ENCODE measurements at regions not wholly inside any gene's neighbourhood (a gene's known extent, or its start where the extent isn't known, plus 50 kb on each side); places are given as distances from the start of the nearest gene placed in this dataset.

DNA sequence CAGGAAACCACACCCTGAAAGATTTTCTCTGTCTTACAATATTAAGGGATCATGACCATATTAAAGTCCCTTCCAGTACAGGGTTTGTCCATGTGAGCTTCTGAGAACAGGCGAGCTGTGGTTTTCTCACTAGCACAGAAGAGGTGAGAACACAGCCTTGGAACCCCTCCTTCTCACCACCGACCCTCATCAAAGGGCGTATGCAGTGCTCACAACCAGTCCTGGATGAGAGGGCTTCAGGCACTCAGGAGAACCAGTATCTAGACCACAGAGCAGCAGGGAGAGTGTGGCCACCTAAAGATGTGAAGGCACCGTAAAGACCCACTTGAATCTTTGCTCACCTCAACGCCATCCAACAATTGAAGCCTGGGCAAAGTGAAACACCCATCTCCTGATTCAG, 397.0 kb downstream of the ETS1 start:
- H3K36me3 ChIP-seq (ENCODE audit: insufficient read depth, low read length) = no peaks in the 10 kb centered on the region
- H3K9ac ChIP-seq (ENCODE audit: low read depth, low read length) = no peak overlapping the region
- H3K4me1 ChIP-seq (ENCODE audit: insufficient read depth, low read length) = no peaks in the 10 kb centered on the region
- no peaks in the 10 kb centered on the region for H3K9me3 ChIP-seq (ENCODE audit: control insufficient read depth, insufficient read depth, low read length)

DNA sequence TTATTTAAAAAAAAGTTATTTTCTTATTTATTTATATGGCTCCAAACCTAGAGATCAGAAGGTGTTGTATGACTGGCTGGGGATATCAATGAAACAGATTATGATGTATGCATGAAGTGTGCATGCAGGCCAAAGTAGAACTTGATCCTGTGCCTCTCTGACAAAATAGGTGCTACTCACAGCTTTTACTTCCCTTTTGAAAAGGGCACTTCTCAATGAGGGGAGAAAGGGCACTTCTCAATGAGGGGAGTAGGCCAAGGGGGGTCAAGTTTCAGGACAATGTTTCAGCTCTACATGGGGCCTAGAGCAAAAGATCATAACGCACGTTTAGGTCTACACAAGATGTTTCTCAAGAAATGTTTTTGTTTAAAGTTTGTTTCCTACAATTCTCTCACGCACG, 397.5 kb downstream of the ETS1 start:
- H3K9ac ChIP-seq (ENCODE audit: low read depth, low read length) = no peak overlapping the region
- no peaks in the 10 kb centered on the region for H3K36me3 ChIP-seq (ENCODE audit: insufficient read depth, low read length)
- H3K4me1 ChIP-seq (ENCODE audit: insufficient read depth, low read length) = no peaks in the 10 kb centered on the region
- peaks cover 2% of the 10 kb centered on the region; the same call in 1 of the 2 replicates for H3K9me3 ChIP-seq (ENCODE audit: control insufficient read depth, insufficient read depth, low read length)

DNA sequence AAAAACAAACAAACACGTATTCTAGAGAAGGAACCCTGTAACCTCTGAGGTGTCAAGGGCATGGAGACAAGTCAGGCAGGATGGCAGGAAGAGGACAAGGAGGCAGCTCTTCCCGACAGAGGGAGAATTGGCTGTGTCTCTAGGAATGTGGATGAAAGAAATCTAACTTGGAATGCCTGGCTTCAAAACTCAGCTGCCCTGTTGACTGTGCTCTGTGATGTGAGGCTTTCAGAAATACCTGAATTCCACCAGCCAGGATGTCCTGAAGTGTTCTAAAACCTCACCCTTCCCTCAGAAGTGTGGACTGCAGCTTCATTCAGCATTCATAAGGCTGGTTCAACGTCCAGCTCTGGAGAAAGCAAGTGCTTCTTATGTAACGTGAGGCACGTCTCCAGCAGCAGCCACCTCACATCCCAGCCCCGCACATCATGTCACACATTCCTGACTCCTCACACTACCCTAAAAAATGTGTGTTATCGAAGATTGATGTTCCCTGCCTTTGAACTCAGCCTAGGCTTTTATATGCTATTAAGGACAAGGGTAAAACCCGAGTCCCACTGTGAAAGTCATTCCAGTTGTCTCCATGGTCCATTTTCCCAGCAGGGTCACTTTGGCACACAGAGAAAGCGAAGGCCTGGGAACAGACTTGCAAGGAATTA, 398.9 kb downstream of the ETS1 start:
- H3K9me3 ChIP-seq (ENCODE audit: control insufficient read depth, insufficient read depth, low read length) = peaks cover 5% of the 10 kb centered on the region; the same call in 1 of the 2 replicates
- no peaks in the 10 kb centered on the region for H3K4me1 ChIP-seq (ENCODE audit: insufficient read depth, low read length)
- H3K36me3 ChIP-seq (ENCODE audit: insufficient read depth, low read length) = no peaks in the 10 kb centered on the region
- no peak overlapping the region for H3K9ac ChIP-seq (ENCODE audit: low read depth, low read length)

DNA sequence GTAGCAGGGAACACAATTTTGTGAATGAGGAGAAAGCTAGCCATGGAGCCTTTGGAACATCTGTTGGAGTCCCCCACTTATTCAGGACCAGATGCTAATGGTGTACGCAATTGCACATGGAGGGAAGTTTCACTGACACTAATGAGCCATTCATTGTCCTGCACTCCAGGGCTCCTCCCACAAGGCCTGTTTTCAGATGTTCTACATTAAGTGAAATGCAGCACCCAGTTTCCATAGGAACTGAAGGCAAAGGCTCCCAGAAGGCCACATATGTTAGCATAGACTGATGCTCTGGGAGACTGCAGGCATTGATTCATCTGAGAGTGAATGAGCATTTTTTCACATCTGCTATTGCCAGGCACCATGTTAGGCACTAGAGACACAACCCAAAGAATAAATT, 399.5 kb downstream of the ETS1 start:
- Histone ChIP-seq H3K36me3 (ENCODE audit: insufficient read depth, low read length) (no peaks in the 10 kb centered on the region), H3K9me3 (ENCODE audit: control insufficient read depth, insufficient read depth, low read length) (peaks cover 5% of the 10 kb centered on the region; the same call in 1 of the 2 replicates), H3K4me1 (ENCODE audit: insufficient read depth, low read length) (no peaks in the 10 kb centered on the region), H3K9ac (ENCODE audit: low read depth, low read length) (no peak overlapping the region)

DNA sequence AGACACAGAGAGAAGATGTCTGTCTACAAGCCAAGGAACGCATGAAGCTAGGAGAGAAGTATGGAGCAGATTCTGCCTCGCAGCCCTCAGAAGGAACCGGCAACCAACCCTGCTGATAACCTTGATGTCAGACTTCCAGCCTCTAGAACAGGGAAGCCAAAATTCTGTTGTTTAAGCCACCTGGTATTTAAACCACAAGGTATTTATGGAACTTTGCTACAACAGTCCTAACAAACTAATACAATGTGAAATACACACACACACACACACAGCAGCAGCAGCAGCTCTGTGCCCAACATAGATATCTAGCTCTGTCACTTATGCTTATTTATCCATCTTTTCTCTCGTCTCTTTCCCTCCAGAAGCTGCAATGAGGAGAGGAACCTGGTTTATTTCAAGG, 400.0 kb downstream of the ETS1 start:
- H3K4me1 ChIP-seq (ENCODE audit: insufficient read depth, low read length) = no peaks in the 10 kb centered on the region
- H3K36me3 ChIP-seq (ENCODE audit: insufficient read depth, low read length) = no peaks in the 10 kb centered on the region
- no peak overlapping the region for H3K9ac ChIP-seq (ENCODE audit: low read depth, low read length)
- H3K9me3 ChIP-seq (ENCODE audit: control insufficient read depth, insufficient read depth, low read length) = peaks cover 5% of the 10 kb centered on the region; the same call in 1 of the 2 replicates

DNA sequence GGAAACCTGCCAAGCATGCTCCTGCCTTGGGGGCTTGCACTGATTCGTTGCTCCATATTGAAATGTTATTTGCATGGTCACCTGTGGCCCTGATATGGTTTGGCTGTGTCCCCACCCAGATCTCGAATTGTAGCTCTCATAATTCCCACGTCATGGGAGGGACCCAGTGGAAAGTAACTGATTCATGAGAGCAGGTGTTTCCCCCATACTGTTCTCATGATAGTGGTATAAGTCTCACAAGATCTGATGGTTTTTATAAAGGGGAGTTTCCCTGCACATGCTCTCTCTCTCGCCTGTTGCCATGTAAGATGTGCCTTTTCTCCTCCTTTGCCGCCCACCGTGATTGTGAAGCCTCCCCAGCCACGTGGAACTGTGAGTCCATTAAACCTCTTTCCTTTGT, 402.4 kb downstream of the ETS1 start:
- H3K9me3 ChIP-seq (ENCODE audit: control insufficient read depth, insufficient read depth, low read length) = peaks cover 5% of the 10 kb centered on the region; the same call in 1 of the 2 replicates
- H3K4me1 ChIP-seq (ENCODE audit: insufficient read depth, low read length) = no peaks in the 10 kb centered on the region
- no peaks in the 10 kb centered on the region for H3K36me3 ChIP-seq (ENCODE audit: insufficient read depth, low read length)
- no peak overlapping the region for H3K9ac ChIP-seq (ENCODE audit: low read depth, low read length)

DNA sequence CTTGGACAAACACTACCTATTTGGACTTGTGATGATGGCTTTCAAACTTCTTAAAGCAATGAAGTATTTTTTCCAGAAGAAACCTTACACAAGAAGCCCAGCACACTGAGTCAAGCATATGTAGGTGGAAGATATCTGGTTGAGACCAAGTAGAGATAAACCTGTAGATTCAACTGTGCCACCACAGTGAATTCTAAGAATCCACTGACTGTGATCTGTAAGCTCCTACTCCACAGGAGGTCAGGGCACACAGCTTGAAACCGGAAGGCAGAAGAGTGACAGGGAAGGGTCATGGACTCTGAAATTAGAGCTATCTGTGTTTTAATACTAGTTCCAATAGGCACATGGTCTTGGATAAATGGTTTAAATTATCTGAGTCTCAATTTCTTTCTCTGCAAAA, 404.5 kb downstream of the ETS1 start:
- H3K9me3 ChIP-seq (ENCODE audit: control insufficient read depth, insufficient read depth, low read length) = peaks cover 5% of the 10 kb centered on the region; the same call in 1 of the 2 replicates
- H3K9ac ChIP-seq (ENCODE audit: low read depth, low read length) = no peak overlapping the region
- no peaks in the 10 kb centered on the region for H3K4me1 ChIP-seq (ENCODE audit: insufficient read depth, low read length)
- no peaks in the 10 kb centered on the region for H3K36me3 ChIP-seq (ENCODE audit: insufficient read depth, low read length)

DNA sequence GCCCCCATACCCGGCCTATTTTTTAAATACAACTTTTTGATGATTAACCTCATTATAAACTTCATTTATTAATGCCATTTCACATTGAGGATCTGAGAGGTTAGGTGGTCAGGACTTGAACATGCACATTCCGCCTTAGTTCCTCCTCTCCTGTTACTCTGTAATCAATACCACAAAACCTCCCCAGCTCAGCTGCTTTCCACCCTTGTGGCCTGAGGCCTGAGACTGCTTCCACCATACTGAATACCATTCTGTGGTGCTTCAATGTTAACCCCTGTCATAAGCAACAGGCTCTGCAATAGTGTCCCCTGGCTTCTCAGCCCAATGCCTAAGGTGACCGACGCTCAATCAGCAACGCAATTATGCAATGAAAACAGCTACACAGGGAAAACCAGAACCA, 405.4 kb downstream of the ETS1 start:
- H3K4me1 ChIP-seq (ENCODE audit: insufficient read depth, low read length) = no peaks in the 10 kb centered on the region

DNA sequence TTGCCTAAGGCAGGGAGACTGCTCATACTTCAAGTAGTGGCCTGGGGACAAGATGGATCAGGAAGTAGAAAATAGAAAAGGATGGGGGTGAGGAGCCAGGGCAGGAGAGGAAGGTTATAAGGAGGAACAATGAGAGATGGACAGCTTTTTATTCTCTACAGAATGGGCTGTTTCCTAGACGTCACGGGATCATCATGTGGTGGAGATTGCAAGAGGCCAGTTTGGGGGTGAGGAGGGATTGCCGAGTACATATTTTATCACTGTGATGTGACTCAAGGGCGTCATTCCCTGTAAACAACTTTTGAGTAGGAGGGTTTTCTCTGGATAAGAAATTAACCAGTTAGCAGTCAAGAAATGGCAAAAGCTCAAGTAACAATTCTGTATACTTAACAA, 406.3 kb downstream of the ETS1 start:
- Histone ChIP-seq H3K36me3 (ENCODE audit: insufficient read depth, low read length) (no peaks in the 10 kb centered on the region), H3K9ac (ENCODE audit: low read depth, low read length) (no peak overlapping the region), H3K4me1 (ENCODE audit: insufficient read depth, low read length) (no peaks in the 10 kb centered on the region; the same call in 1 of the 2 replicates), H3K9me3 (ENCODE audit: control insufficient read depth, insufficient read depth, low read length) (peaks cover 5% of the 10 kb centered on the region; the same call in 1 of the 2 replicates)

More for the DNA sequence above, 405.4 kb downstream of the ETS1 start:
- H3K9ac ChIP-seq (ENCODE audit: low read depth, low read length) = no peak overlapping the region
- H3K36me3 ChIP-seq (ENCODE audit: insufficient read depth, low read length) = no peaks in the 10 kb centered on the region
- peaks cover 5% of the 10 kb centered on the region; the same call in 1 of the 2 replicates for H3K9me3 ChIP-seq (ENCODE audit: control insufficient read depth, insufficient read depth, low read length)

DNA sequence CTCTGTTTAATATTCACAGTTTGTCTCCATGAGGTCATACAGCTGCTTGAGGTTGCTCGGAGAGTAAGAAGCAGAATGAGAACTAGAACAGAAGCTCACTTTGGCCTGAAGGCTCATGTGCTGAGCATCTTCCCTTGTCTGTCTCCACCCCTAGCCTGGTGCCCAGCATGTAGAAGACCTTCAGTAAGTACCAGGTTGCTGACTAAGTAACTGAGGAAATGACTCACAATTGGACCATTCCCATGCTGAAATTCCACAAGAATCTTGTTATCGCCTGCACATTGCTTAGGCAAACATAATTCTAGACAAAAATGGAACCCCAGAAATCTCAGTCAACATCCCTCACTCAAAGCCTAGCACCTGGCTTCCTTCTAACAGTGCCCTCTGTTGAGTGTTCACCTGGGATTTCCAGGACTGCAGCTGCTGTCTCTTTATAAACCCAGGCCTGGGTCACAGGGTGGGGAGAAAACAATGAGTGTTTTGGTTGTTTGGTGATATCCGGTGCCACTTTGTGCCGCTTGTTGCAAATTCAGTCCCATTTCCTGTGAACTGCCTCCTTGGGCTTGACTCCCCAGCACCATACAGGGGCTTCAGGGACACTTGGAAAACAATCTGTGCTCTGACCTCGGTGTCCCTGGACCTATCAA, 406.8 kb downstream of the ETS1 start:
- Histone ChIP-seq H3K9ac (ENCODE audit: low read depth, low read length) (no peak overlapping the region), H3K9me3 (ENCODE audit: control insufficient read depth, insufficient read depth, low read length) (peaks cover 5% of the 10 kb centered on the region; the same call in 1 of the 2 replicates), H3K4me1 (ENCODE audit: insufficient read depth, low read length) (no peaks in the 10 kb centered on the region; the same call in 1 of the 2 replicates), H3K36me3 (ENCODE audit: insufficient read depth, low read length) (no peaks in the 10 kb centered on the region)

DNA sequence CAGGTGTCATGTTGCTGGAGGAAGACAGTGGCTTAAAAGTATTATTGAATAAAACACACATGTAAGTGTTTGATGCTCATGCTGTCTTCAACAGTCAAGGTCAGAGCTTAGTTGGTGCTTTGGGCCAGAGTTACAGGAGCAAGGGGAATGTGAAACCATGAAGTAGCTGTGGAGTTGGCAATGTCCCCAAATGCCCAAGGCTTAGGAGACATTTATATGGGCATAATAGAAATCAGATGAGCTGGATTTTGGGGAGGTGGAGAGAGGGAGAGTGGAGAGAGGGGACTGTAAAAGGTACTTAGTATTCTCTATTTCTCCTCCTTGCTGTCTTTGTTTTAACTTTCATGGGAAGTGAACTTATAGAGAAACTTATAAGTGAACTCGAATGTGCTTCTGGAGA, 407.8 kb downstream of the ETS1 start:
- Histone ChIP-seq H3K36me3 (ENCODE audit: insufficient read depth, low read length) (no peaks in the 10 kb centered on the region), H3K4me1 (ENCODE audit: insufficient read depth, low read length) (no peaks in the 10 kb centered on the region; the same call in 1 of the 2 replicates), H3K9me3 (ENCODE audit: control insufficient read depth, insufficient read depth, low read length) (no peaks in the 10 kb centered on the region), H3K9ac (ENCODE audit: low read depth, low read length) (no peak overlapping the region)

DNA sequence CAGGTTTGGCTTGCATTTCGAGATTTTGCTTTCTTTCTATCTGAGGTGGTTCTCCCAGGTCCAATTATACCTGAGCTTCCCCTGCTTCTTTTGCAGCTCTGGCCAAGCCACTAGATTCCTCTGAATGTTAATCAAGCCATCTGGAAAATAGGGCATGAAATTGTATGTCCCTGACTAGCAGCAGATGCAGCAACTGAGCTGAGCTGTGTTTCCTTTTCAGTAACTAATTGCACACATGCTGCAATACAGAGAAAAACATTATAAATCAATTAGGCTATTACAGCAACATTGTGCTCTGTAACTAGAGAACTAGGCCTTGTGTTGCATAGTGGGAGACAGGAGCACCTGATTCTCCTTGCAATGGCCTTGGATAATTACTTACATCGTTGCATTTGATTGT, 408.3 kb downstream of the ETS1 start:
- Histone ChIP-seq H3K36me3 (ENCODE audit: insufficient read depth, low read length) (no peaks in the 10 kb centered on the region), H3K4me1 (ENCODE audit: insufficient read depth, low read length) (no peaks in the 10 kb centered on the region; the same call in 1 of the 2 replicates), H3K9ac (ENCODE audit: low read depth, low read length) (no peak overlapping the region), H3K9me3 (ENCODE audit: control insufficient read depth, insufficient read depth, low read length) (no peaks in the 10 kb centered on the region)

DNA sequence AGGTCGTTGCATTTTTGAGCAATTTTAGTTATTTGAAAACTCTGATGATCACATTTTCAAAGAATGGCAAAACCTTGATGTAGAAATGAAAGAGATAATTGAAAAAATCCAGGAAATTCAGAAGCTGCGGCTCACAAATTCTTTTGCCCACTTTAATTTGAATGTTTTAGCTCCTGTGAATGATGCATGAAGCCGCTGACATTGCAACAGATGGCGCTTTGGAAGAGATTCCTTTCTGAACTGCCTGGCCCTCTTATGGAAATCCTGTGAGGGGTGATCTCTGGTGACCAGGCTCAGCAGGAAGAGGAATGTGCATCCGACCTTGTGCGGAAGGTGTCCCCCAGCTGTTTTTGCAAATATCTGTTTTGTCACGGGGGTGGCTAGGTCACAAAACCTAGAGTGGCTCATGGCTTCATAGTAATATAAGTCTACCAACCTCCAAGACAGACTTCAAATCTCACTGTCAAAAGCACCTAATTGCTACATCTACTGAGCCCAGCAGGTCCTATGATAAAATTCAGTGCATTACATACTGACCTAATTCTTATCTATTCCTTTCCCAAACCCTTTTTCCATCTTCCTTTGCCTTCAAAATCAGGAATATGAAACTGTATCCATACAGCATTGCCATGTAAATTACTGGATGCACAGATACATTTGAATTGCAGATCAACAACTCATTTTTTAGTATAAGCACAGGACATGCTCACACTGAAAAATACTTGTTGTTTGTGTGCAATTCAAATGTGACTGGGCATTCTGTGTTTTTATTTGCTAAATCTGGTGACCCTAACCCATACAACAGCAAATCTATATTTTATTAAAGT, 412.7 kb downstream of the ETS1 start:
- Histone ChIP-seq H3K36me3 (ENCODE audit: insufficient read depth, low read length) (no peaks in the 10 kb centered on the region), H3K9ac (ENCODE audit: low read depth, low read length) (no peak overlapping the region), H3K9me3 (ENCODE audit: control insufficient read depth, insufficient read depth, low read length) (no peaks in the 10 kb centered on the region), H3K4me1 (ENCODE audit: insufficient read depth, low read length) (peaks cover 3% of the 10 kb centered on the region; the same call in 1 of the 2 replicates)

DNA sequence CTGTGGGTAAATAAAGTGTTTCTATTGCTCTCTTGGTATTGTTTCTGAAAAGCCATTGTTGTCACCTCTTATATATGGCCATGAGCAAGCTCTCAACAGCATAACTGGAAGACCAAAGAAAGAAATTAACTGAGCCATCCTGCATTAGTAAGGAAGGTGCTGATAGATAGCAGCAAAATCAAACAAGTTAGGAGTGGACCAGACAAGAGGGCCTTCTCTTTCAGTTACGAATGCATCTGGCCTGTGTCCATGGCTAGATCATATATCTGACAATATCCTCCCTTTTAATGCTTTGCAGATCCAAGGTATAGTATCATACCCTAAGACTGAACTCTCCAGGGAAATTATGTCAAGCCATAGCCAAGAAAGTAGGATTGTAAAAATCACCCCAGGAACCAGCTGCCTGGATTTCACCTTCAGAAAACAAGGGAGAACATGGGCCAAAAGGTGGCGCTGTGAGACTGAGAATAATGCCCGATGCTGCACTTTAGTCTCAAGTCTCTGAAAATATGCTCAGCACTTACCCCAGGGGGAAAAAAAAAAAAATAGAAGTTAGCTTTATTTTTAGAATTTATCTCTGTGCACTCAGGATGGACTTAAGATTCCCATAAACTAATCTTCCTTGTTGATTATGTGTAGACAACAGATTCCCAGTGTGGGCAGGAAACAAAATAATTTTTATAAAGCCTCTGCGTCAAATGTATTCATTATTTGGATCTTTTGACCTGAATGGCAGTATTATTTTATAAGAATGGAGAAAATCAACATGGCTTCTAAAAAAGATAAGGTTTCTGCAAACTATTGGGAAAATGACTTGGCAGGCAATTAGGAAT, 415.1 kb downstream of the ETS1 start:
- Histone ChIP-seq H3K9me3 (ENCODE audit: control insufficient read depth, insufficient read depth, low read length) (no peaks in the 10 kb centered on the region), H3K9ac (ENCODE audit: low read depth, low read length) (no peak overlapping the region), H3K36me3 (ENCODE audit: insufficient read depth, low read length) (no peaks in the 10 kb centered on the region), H3K4me1 (ENCODE audit: insufficient read depth, low read length) (peaks cover 3% of the 10 kb centered on the region; the same call in 1 of the 2 replicates)

All from ES-I3 (cell line).